DND-41 (cell line): ENCODE measurements at regions not wholly inside any gene's neighbourhood (a gene's known extent, or its start where the extent isn't known, plus 50 kb on each side); places are given as distances from the start of the nearest gene placed in this dataset.

Experiments used
- EZH2 ChIP-seq: IDR thresholded peaks from 3 replicates; pipeline ENCODE4 v1.6.1; 2012; ENCODE audit warnings: borderline replicate concordance, low read depth, mild to moderate bottlenecking, moderate library complexity, low read length, inconsistent platforms; ENCODE audit not compliant: severe bottlenecking
- TF ChIP-seq, protein P1 (sequence below): IDR thresholded peaks from 2 replicates; pipeline ENCODE4 v1.5.1; 2012; ENCODE audit warnings: borderline replicate concordance, low read length, moderate library complexity, mild to moderate bottlenecking; ENCODE audit not compliant: poor library complexity, severe bottlenecking; ENCODE audit errors: extremely low read depth

GRCh38 chr7:17593819-17594419 lies 295.5 kb downstream of the AHR start:
- TF ChIP-seq, protein P1, sequence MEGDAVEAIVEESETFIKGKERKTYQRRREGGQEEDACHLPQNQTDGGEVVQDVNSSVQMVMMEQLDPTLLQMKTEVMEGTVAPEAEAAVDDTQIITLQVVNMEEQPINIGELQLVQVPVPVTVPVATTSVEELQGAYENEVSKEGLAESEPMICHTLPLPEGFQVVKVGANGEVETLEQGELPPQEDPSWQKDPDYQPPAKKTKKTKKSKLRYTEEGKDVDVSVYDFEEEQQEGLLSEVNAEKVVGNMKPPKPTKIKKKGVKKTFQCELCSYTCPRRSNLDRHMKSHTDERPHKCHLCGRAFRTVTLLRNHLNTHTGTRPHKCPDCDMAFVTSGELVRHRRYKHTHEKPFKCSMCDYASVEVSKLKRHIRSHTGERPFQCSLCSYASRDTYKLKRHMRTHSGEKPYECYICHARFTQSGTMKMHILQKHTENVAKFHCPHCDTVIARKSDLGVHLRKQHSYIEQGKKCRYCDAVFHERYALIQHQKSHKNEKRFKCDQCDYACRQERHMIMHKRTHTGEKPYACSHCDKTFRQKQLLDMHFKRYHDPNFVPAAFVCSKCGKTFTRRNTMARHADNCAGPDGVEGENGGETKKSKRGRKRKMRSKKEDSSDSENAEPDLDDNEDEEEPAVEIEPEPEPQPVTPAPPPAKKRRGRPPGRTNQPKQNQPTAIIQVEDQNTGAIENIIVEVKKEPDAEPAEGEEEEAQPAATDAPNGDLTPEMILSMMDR, result no peak
- TF ChIP-seq EZH2, result no peak
